ENCODE measurements at regions not wholly inside any gene's neighbourhood (a gene's known extent, or its start where the extent isn't known, plus 50 kb on each side); places are given as distances from the start of the nearest gene placed in this dataset.
"Not testable (repeated sequence)": the region's sequence is repeated elsewhere in the genome, so short reads cannot be mapped to it uniquely, and the experiment has no call there.

- no peak for DNase-seq (ENCODE audit: low spot score)
- WGBS = 80% methylated on average over 5 of the region's 5 CpGs
Observed at GRCh38 chr6:164057876-164058275, 643.4 kb downstream of the QKI start.

GRCh38 chr6:164051427-164051826, 636.9 kb downstream of the QKI start:
- no peaks in the 10 kb centered on the region for H3K9me3 ChIP-seq
- H3K27me3 ChIP-seq (replicated peaks; ENCODE audit: insufficient read depth) = no peaks in the 10 kb centered on the region
- H3K27ac ChIP-seq = no peak overlapping the region
- H3K36me3 ChIP-seq = no peaks in the 10 kb centered on the region
- TF ChIP-seq CTCF (IDR thresholded peaks at IDR 0.05) (no peak), POLR2A (IDR thresholded peaks at IDR 0.05) (no peak), POLR2AphosphoS5 (IDR thresholded peaks at IDR 0.05) (no peak)
- no peak for DNase-seq (ENCODE audit: low spot score)
- H3K4me1 ChIP-seq (replicated peaks) = no peaks in the 10 kb centered on the region
- intact Hi-C loops (cut with DNase I) = no loop called here
- no peak overlapping the region for H3K4me3 ChIP-seq
- 73% methylated on average over 4 of the region's 4 CpGs for WGBS

More at GRCh38 chr6:164057876-164058275, 643.4 kb downstream of the QKI start:
- no peaks in the 10 kb centered on the region for H3K27me3 ChIP-seq (replicated peaks; ENCODE audit: insufficient read depth)
- intact Hi-C loops (cut with DNase I) = no loop called here
- no peaks in the 10 kb centered on the region for H3K36me3 ChIP-seq
- no peaks in the 10 kb centered on the region for H3K4me1 ChIP-seq (replicated peaks)
- H3K4me3 ChIP-seq = no peak overlapping the region
- TF ChIP-seq POLR2AphosphoS5 (IDR thresholded peaks at IDR 0.05) (no peak), CTCF (IDR thresholded peaks at IDR 0.05) (no peak), POLR2A (IDR thresholded peaks at IDR 0.05) (no peak)
- H3K27ac ChIP-seq = no peak overlapping the region
- H3K9me3 ChIP-seq = no peaks in the 10 kb centered on the region

GRCh38 chr6:164049517-164049988, 635.0 kb downstream of the QKI start:
- Histone ChIP-seq H3K9me3 (no peaks in the 10 kb centered on the region), H3K4me3 (no peak overlapping the region), H3K27me3 (replicated peaks; ENCODE audit: insufficient read depth) (no peaks in the 10 kb centered on the region), H3K4me1 (replicated peaks) (no peaks in the 10 kb centered on the region), H3K36me3 (no peaks in the 10 kb centered on the region), H3K27ac (no peak overlapping the region)
- WGBS = 86% methylated on average over 2 of the region's 2 CpGs
- DNase-seq (ENCODE audit: low spot score) = no peak
- intact Hi-C loops (cut with DNase I) = no loop called here
- TF ChIP-seq POLR2A (IDR thresholded peaks at IDR 0.05) (no peak), CTCF (IDR thresholded peaks at IDR 0.05) (no peak), POLR2AphosphoS5 (IDR thresholded peaks at IDR 0.05) (no peak)

- Histone ChIP-seq H3K4me1 (replicated peaks) (no peaks in the 10 kb centered on the region), H3K9me3 (no peaks in the 10 kb centered on the region), H3K27ac (no peak overlapping the region), H3K27me3 (replicated peaks; ENCODE audit: insufficient read depth) (no peaks in the 10 kb centered on the region), H3K4me3 (no peak overlapping the region), H3K36me3 (no peaks in the 10 kb centered on the region)
- intact Hi-C loops (cut with DNase I) = no loop called here
- WGBS = 88% methylated on average over 6 of the region's 6 CpGs
- no peak for DNase-seq (ENCODE audit: low spot score)
- no peak for TF ChIP-seq POLR2A (IDR thresholded peaks at IDR 0.05)
- no peak for TF ChIP-seq CTCF (IDR thresholded peaks at IDR 0.05)
Observed at GRCh38 chr6:164048840-164049516, 634.5 kb downstream of the QKI start.

- no peaks in the 10 kb centered on the region for H3K27me3 ChIP-seq (replicated peaks; ENCODE audit: insufficient read depth)
- intact Hi-C loops (cut with DNase I) = no loop called here
Observed at GRCh38 chr6:164045082-164045481, 630.6 kb downstream of the QKI start.

GRCh38 chr6:164043656-164044055, 629.1 kb downstream of the QKI start:
- H3K9me3 ChIP-seq; H3K27ac ChIP-seq; intact Hi-C loops (cut with DNase I); DNase-seq (ENCODE audit: low spot score); H3K36me3 ChIP-seq; H3K4me3 ChIP-seq; H3K27me3 ChIP-seq (replicated peaks; ENCODE audit: insufficient read depth); H3K4me1 ChIP-seq (replicated peaks): not testable (repeated sequence)
- WGBS = 93% methylated on average over 5 of the region's 5 CpGs

More at GRCh38 chr6:164045082-164045481, 630.6 kb downstream of the QKI start:
- DNase-seq (ENCODE audit: low spot score) = no peak
- Histone ChIP-seq H3K9me3 (no peaks in the 10 kb centered on the region), H3K4me3 (no peak overlapping the region), H3K36me3 (no peaks in the 10 kb centered on the region), H3K4me1 (replicated peaks) (no peaks in the 10 kb centered on the region), H3K27ac (no peak overlapping the region)
- TF ChIP-seq POLR2AphosphoS5 (IDR thresholded peaks at IDR 0.05) = no peak
- WGBS = 92% methylated on average over 1 of the region's 1 CpG
